Suprapubic skin (tissue), 4 donors: ENCODE measurements at regions not wholly inside any gene's neighbourhood (a gene's known extent, or its start where the extent isn't known, plus 50 kb on each side); places are given as distances from the start of the nearest gene placed in this dataset.
"Not testable (repeated sequence)": the region's sequence is repeated elsewhere in the genome, so short reads cannot be mapped to it uniquely, and the experiment has no call there.

ENCODE experiments used
- POLR2A ChIP-seq, 2 donors: fragments of 450-650 bp; IDR thresholded peaks; one replicate each; pipeline ENCODE4 v1.6.1; 2017; ENCODE audit warnings: antibody characterized with exemption in 2 of 2, mild to moderate bottlenecking in 2 of 2, moderate library complexity in 2 of 2
- POLR2AphosphoS5 ChIP-seq, 3 donors: sonication (generic); formaldehyde crosslinking; IDR thresholded peaks; one replicate each; pipeline ENCODE4 v1.6.1; 2017; ENCODE audit warnings: antibody characterized with exemption in 3 of 3
- TF ChIP-seq, protein P1 (sequence below), 2 donors: fragments of 200-600 bp in 1 of 2; fragments of 450-650 bp in 1 of 2; sonication (generic) in 1 of 2; IDR thresholded peaks; one replicate each; pipeline ENCODE4 v1.5.1; 2016 to 2019; ENCODE audit warnings: antibody characterized with exemption in 2 of 2, mild to moderate bottlenecking in 1 of 2, moderate library complexity in 1 of 2

- not testable (repeated sequence) for TF ChIP-seq POLR2AphosphoS5, POLR2A (IDR thresholded peaks at IDR 0.05)
- TF ChIP-seq, protein P1, sequence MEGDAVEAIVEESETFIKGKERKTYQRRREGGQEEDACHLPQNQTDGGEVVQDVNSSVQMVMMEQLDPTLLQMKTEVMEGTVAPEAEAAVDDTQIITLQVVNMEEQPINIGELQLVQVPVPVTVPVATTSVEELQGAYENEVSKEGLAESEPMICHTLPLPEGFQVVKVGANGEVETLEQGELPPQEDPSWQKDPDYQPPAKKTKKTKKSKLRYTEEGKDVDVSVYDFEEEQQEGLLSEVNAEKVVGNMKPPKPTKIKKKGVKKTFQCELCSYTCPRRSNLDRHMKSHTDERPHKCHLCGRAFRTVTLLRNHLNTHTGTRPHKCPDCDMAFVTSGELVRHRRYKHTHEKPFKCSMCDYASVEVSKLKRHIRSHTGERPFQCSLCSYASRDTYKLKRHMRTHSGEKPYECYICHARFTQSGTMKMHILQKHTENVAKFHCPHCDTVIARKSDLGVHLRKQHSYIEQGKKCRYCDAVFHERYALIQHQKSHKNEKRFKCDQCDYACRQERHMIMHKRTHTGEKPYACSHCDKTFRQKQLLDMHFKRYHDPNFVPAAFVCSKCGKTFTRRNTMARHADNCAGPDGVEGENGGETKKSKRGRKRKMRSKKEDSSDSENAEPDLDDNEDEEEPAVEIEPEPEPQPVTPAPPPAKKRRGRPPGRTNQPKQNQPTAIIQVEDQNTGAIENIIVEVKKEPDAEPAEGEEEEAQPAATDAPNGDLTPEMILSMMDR (IDR thresholded peaks at IDR 0.05), result not testable (repeated sequence)
Observed at GRCh38 chr9:66820014-66820660, 80.4 kb upstream of the ZNF658 start.
